ENCODE measurements at regions not wholly inside any gene's neighbourhood (a gene's known extent, or its start where the extent isn't known, plus 50 kb on each side); places are given as distances from the start of the nearest gene placed in this dataset.

GRCh38 chr5:1668141-1668721 is 131.4 kb downstream of the MRPL36 start:
- no peaks in the 10 kb centered on the region for H3K36me3 ChIP-seq (ENCODE audit: control insufficient read depth in 4 of 4, insufficient read depth in 4 of 4, low read length in 3 of 4)
- H3K27me3 ChIP-seq (replicated peaks in 2 of 5; ENCODE audit: control insufficient read depth in 4 of 5, insufficient read depth in 5 of 5, low read length in 4 of 5) = peaks cover 7 to 86% (median 36%) of the 10 kb centered on the region in 5 experiments
- WGBS (ENCODE audit: insufficient coverage) = 21% methylated on average over 16 of the region's 23 CpGs
- ChIA-PET CTCF (interaction anchor here (0.7 to 2.4 kb wide), 5 partner anchors 9 to 372 kb away, joined by 3 to 8 read pairs (median 4); no protein-coding TSS in a partner anchor), POLR2A (no interaction called here)
- no peak overlapping the region for H3K27ac ChIP-seq (ENCODE audit: insufficient read depth in 1 of 2, low read depth in 1 of 2, low read length in 2 of 2, poor library complexity in 1 of 2, severe bottlenecking in 2 of 2)
- peaks cover 0 to 12% (median 1%) of the 10 kb centered on the region in 5 experiments for H3K9me3 ChIP-seq (ENCODE audit: control extremely low read depth in 1 of 5, control insufficient read depth in 4 of 5, insufficient read depth in 2 of 5, low read depth in 1 of 5, low read length in 4 of 5)
- H3K4me3 ChIP-seq (ENCODE audit: control insufficient read depth in 1 of 7, extremely low read depth in 1 of 7, insufficient read depth in 4 of 7, low read depth in 2 of 7, low read length in 6 of 7) = peak overlapping the region in 1 of 7 experiments; percentile 23
- peaks cover 0 to 15% (median 4%) of the 10 kb centered on the region in 4 experiments for H3K4me1 ChIP-seq (ENCODE audit: control extremely low read depth in 1 of 4, control insufficient read depth in 4 of 4, insufficient read depth in 4 of 4, low read length in 3 of 4)
- DNase-seq = peak in 2 of 3 donors; percentile 33 to 41

- CTCF ChIA-PET = interaction anchor here (0.7 to 0.9 kb wide), 2 partner anchors 9 to 10 kb away, joined by 3 to 4 read pairs; no protein-coding TSS in a partner anchor
These were observed 131.9 kb downstream of the MRPL36 start for GRCh38 chr5:1667648-1668140.

GRCh38 chr5:1666812-1667588 is 132.6 kb downstream of the MRPL36 start:
- peak; percentile 34 to 58 (median 56) for DNase-seq
- Histone ChIP-seq H3K4me3 (ENCODE audit: control insufficient read depth in 1 of 7, extremely low read depth in 1 of 7, insufficient read depth in 4 of 7, low read depth in 2 of 7, low read length in 6 of 7) (peak overlapping the region in 1 of 7 experiments; percentile 10), H3K36me3 (ENCODE audit: control insufficient read depth in 4 of 4, insufficient read depth in 4 of 4, low read length in 3 of 4) (no peaks in the 10 kb centered on the region), H3K4me1 (ENCODE audit: control extremely low read depth in 1 of 4, control insufficient read depth in 4 of 4, insufficient read depth in 4 of 4, low read length in 3 of 4) (peaks cover 0 to 12% (median 4%) of the 10 kb centered on the region in 4 experiments), H3K27ac (ENCODE audit: insufficient read depth in 1 of 2, low read depth in 1 of 2, low read length in 2 of 2, poor library complexity in 1 of 2, severe bottlenecking in 2 of 2) (no peak overlapping the region), H3K9me3 (ENCODE audit: control extremely low read depth in 1 of 5, control insufficient read depth in 4 of 5, insufficient read depth in 2 of 5, low read depth in 1 of 5, low read length in 4 of 5) (peaks cover 0 to 12% (median 1%) of the 10 kb centered on the region in 5 experiments), H3K27me3 (replicated peaks in 2 of 5; ENCODE audit: control insufficient read depth in 4 of 5, insufficient read depth in 5 of 5, low read length in 4 of 5) (peaks cover 7 to 82% (median 29%) of the 10 kb centered on the region in 5 experiments)
- 15% methylated on average over 22 of the region's 62 CpGs for WGBS (ENCODE audit: insufficient coverage)
- CTCF ChIA-PET = interaction anchor here (0.7 kb wide), 1 partner anchor 20 kb away, joined by 3 read pairs; no protein-coding TSS in a partner anchor
- POLR2A ChIA-PET = no interaction called here

More at GRCh38 chr5:1667648-1668140, 131.9 kb downstream of the MRPL36 start:
- POLR2A ChIA-PET = no interaction called here
- H3K27ac ChIP-seq (ENCODE audit: insufficient read depth in 1 of 2, low read depth in 1 of 2, low read length in 2 of 2, poor library complexity in 1 of 2, severe bottlenecking in 2 of 2) = no peak overlapping the region
- H3K36me3 ChIP-seq (ENCODE audit: control insufficient read depth in 4 of 4, insufficient read depth in 4 of 4, low read length in 3 of 4) = no peaks in the 10 kb centered on the region
- no peak for DNase-seq
- peaks cover 0 to 12% (median 4%) of the 10 kb centered on the region in 4 experiments for H3K4me1 ChIP-seq (ENCODE audit: control extremely low read depth in 1 of 4, control insufficient read depth in 4 of 4, insufficient read depth in 4 of 4, low read length in 3 of 4)
- WGBS (ENCODE audit: insufficient coverage) = 4% methylated on average over 29 of the region's 38 CpGs
- H3K9me3 ChIP-seq (ENCODE audit: control extremely low read depth in 1 of 5, control insufficient read depth in 4 of 5, insufficient read depth in 2 of 5, low read depth in 1 of 5, low read length in 4 of 5) = peaks cover 0 to 12% (median 1%) of the 10 kb centered on the region in 5 experiments
- peaks cover 7 to 82% (median 31%) of the 10 kb centered on the region in 5 experiments for H3K27me3 ChIP-seq (replicated peaks in 2 of 5; ENCODE audit: control insufficient read depth in 4 of 5, insufficient read depth in 5 of 5, low read length in 4 of 5)
- peak overlapping the region in 1 of 7 experiments; percentile 23 for H3K4me3 ChIP-seq (ENCODE audit: control insufficient read depth in 1 of 7, extremely low read depth in 1 of 7, insufficient read depth in 4 of 7, low read depth in 2 of 7, low read length in 6 of 7)

GRCh38 chr5:1666221-1666620 is 133.4 kb downstream of the MRPL36 start:
- CTCF ChIA-PET = interaction anchor here (0.7 kb wide), 1 partner anchor 21 kb away, joined by 3 read pairs; no protein-coding TSS in a partner anchor
- H3K27ac ChIP-seq (ENCODE audit: insufficient read depth in 1 of 2, low read depth in 1 of 2, low read length in 2 of 2, poor library complexity in 1 of 2, severe bottlenecking in 2 of 2) = no peak overlapping the region
- peaks cover 0 to 12% (median 1%) of the 10 kb centered on the region in 5 experiments for H3K9me3 ChIP-seq (ENCODE audit: control extremely low read depth in 1 of 5, control insufficient read depth in 4 of 5, insufficient read depth in 2 of 5, low read depth in 1 of 5, low read length in 4 of 5)
- WGBS (ENCODE audit: insufficient coverage) = 100% methylated on average over 4 of the region's 5 CpGs
- POLR2A ChIA-PET = no interaction called here
- peaks cover 0 to 12% (median 4%) of the 10 kb centered on the region in 4 experiments for H3K4me1 ChIP-seq (ENCODE audit: control extremely low read depth in 1 of 4, control insufficient read depth in 4 of 4, insufficient read depth in 4 of 4, low read length in 3 of 4)
- H3K36me3 ChIP-seq (ENCODE audit: control insufficient read depth in 4 of 4, insufficient read depth in 4 of 4, low read length in 3 of 4) = no peaks in the 10 kb centered on the region
- peaks cover 7 to 76% (median 28%) of the 10 kb centered on the region in 5 experiments for H3K27me3 ChIP-seq (replicated peaks in 2 of 5; ENCODE audit: control insufficient read depth in 4 of 5, insufficient read depth in 5 of 5, low read length in 4 of 5)
- no peak for DNase-seq
- H3K4me3 ChIP-seq (ENCODE audit: control insufficient read depth in 1 of 7, extremely low read depth in 1 of 7, insufficient read depth in 4 of 7, low read depth in 2 of 7, low read length in 6 of 7) = no peak overlapping the region

GRCh38 chr5:1665803-1666202 is 133.8 kb downstream of the MRPL36 start:
- H3K36me3 ChIP-seq (ENCODE audit: control insufficient read depth in 4 of 4, insufficient read depth in 4 of 4, low read length in 3 of 4) = no peaks in the 10 kb centered on the region
- peaks cover 7 to 72% (median 28%) of the 10 kb centered on the region in 5 experiments for H3K27me3 ChIP-seq (replicated peaks in 2 of 5; ENCODE audit: control insufficient read depth in 4 of 5, insufficient read depth in 5 of 5, low read length in 4 of 5)
- H3K9me3 ChIP-seq (ENCODE audit: control extremely low read depth in 1 of 5, control insufficient read depth in 4 of 5, insufficient read depth in 2 of 5, low read depth in 1 of 5, low read length in 4 of 5) = peaks cover 0 to 12% (median 1%) of the 10 kb centered on the region in 5 experiments
- H3K27ac ChIP-seq (ENCODE audit: insufficient read depth in 1 of 2, low read depth in 1 of 2, low read length in 2 of 2, poor library complexity in 1 of 2, severe bottlenecking in 2 of 2) = no peak overlapping the region
- H3K4me3 ChIP-seq (ENCODE audit: control insufficient read depth in 1 of 7, extremely low read depth in 1 of 7, insufficient read depth in 4 of 7, low read depth in 2 of 7, low read length in 6 of 7) = no peak overlapping the region
- DNase-seq = no peak
- POLR2A ChIA-PET = no interaction called here
- peaks cover 0 to 12% (median 4%) of the 10 kb centered on the region in 4 experiments for H3K4me1 ChIP-seq (ENCODE audit: control extremely low read depth in 1 of 4, control insufficient read depth in 4 of 4, insufficient read depth in 4 of 4, low read length in 3 of 4)
- 98% methylated on average over 4 of the region's 4 CpGs for WGBS (ENCODE audit: insufficient coverage)
- CTCF ChIA-PET = no interaction called here

GRCh38 chr5:1665231-1665630 is 134.4 kb downstream of the MRPL36 start:
- no peak overlapping the region for H3K27ac ChIP-seq (ENCODE audit: insufficient read depth in 1 of 2, low read depth in 1 of 2, low read length in 2 of 2, poor library complexity in 1 of 2, severe bottlenecking in 2 of 2)
- DNase-seq = no peak
- peaks cover 0 to 12% (median 4%) of the 10 kb centered on the region in 4 experiments for H3K4me1 ChIP-seq (ENCODE audit: control extremely low read depth in 1 of 4, control insufficient read depth in 4 of 4, insufficient read depth in 4 of 4, low read length in 3 of 4)
- H3K27me3 ChIP-seq (replicated peaks in 2 of 5; ENCODE audit: control insufficient read depth in 4 of 5, insufficient read depth in 5 of 5, low read length in 4 of 5) = peaks cover 5 to 73% (median 28%) of the 10 kb centered on the region in 5 experiments
- peaks cover 0 to 10% (median 1%) of the 10 kb centered on the region in 5 experiments for H3K9me3 ChIP-seq (ENCODE audit: control extremely low read depth in 1 of 5, control insufficient read depth in 4 of 5, insufficient read depth in 2 of 5, low read depth in 1 of 5, low read length in 4 of 5)
- POLR2A ChIA-PET = no interaction called here
- 77% methylated on average over 5 of the region's 6 CpGs for WGBS (ENCODE audit: insufficient coverage)
- H3K4me3 ChIP-seq (ENCODE audit: control insufficient read depth in 1 of 7, extremely low read depth in 1 of 7, insufficient read depth in 4 of 7, low read depth in 2 of 7, low read length in 6 of 7) = no peak overlapping the region
- H3K36me3 ChIP-seq (ENCODE audit: control insufficient read depth in 4 of 4, insufficient read depth in 4 of 4, low read length in 3 of 4) = no peaks in the 10 kb centered on the region
- CTCF ChIA-PET = no interaction called here
